ENCODE measurements at regions not wholly inside any gene's neighbourhood (a gene's known extent, or its start where the extent isn't known, plus 50 kb on each side); places are given as distances from the start of the nearest gene placed in this dataset.

GRCh38 chr12:76664731-76665130 lies 99.2 kb upstream of the ZDHHC17 start:
- TF ChIP-seq POLR2A (IDR thresholded peaks at IDR 0.05; ENCODE audit: control extremely low read depth in 1 of 2, low read depth in 2 of 2, low read length in 2 of 2): no peak
- TF ChIP-seq RAD21 (IDR thresholded peaks at IDR 0.05 in 1 of 2, conservative IDR thresholded peaks at IDR 0.05 in 1 of 2; ENCODE audit: low read depth in 2 of 2, low read length in 2 of 2): no peak
- no peak for TF ChIP-seq YY1 (IDR thresholded peaks at IDR 0.05; ENCODE audit: low read depth, low read length)
- no peak for TF ChIP-seq CHD1 (IDR thresholded peaks at IDR 0.05; ENCODE audit: low read depth, low read length)
- TF ChIP-seq KDM1A (IDR thresholded peaks at IDR 0.05; ENCODE audit: borderline replicate concordance, low read length): no peak
- TF ChIP-seq CTCF (IDR thresholded peaks at IDR 0.05; ENCODE audit: control extremely low read depth in 1 of 3, insufficient read depth in 1 of 3, low read depth in 1 of 3, low read length in 3 of 3): no peak
- no peak for TF ChIP-seq MAFK (IDR thresholded peaks at IDR 0.05; ENCODE audit: low read depth, low read length)

All from H1 (cell line).